ENCODE measurements at regions not wholly inside any gene's neighbourhood (a gene's known extent, or its start where the extent isn't known, plus 50 kb on each side); places are given as distances from the start of the nearest gene placed in this dataset.

DNA sequence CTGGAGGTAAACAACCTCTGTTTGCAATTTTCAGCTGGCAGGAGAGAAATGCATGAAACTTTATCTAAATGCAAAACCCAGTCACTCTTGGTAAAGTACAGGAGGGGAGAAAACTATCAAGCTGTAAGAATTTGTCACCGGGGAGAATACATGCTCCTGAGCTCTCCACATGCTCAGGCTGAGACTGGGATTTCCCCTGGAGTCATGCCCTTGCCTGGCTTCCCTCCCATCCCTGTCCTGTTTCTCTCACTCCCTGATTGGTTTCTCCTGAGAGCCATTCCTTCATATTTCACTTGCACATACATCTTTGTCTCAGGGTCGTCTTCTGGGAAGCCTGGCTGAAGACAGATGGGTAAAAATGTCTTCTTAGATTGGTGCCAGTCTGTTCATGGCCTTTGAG is 52.9 kb upstream of the SPATS2L start:
- Histone ChIP-seq H3K27ac (ENCODE audit: insufficient read depth, low read depth, low read length) (no peak overlapping the region), H3K36me3 (ENCODE audit: control insufficient read depth in 2 of 2, extremely low read depth in 1 of 2, insufficient read depth in 2 of 2, low read length in 2 of 2) (no peaks in the 10 kb centered on the region), H2AFZ (ENCODE audit: low read depth, low read length) (no peak overlapping the region), H3K9me3 (replicated peaks; ENCODE audit: control insufficient read depth, insufficient read depth, low read length) (no peaks in the 10 kb centered on the region), H3K4me2 (ENCODE audit: insufficient read depth, low read length) (no peak overlapping the region), H3K9me1 (replicated peaks; ENCODE audit: control insufficient read depth, extremely low read depth, insufficient read depth, low read length) (no peaks in the 10 kb centered on the region), H3K27me3 (ENCODE audit: control insufficient read depth in 2 of 2, insufficient read depth in 2 of 2, low read length in 2 of 2) (peaks cover 5 to 7% of the 10 kb centered on the region in 2 experiments), H3K4me3 (replicated peaks in 1 of 3; ENCODE audit: insufficient read depth in 1 of 3, low read depth in 1 of 3, low read length in 3 of 3) (no peak overlapping the region), H3K79me2 (ENCODE audit: control insufficient read depth, insufficient read depth, low read length) (no peaks in the 10 kb centered on the region), H3K4me1 (ENCODE audit: control insufficient read depth, extremely low read depth, insufficient read depth, low read length) (no peaks in the 10 kb centered on the region), H3K9ac (replicated peaks; ENCODE audit: extremely low read depth, insufficient read depth, low read length) (no peak overlapping the region), H4K20me1 (replicated peaks; ENCODE audit: control insufficient read depth, extremely low read depth, insufficient read depth, low read length) (no peaks in the 10 kb centered on the region)
- FAIRE-seq (no peak), DNase-seq (ENCODE audit: low read depth, low spot score) (no peak)
- BruUV-seq (replicated peaks), result no TSS peak
- dilution Hi-C loops (cut with MboI; ENCODE audit: extremely low pct_ligation_motif_present, low sequenced_read_pairs), result no loop called here
- ChIA-PET POLR2A (no interaction called here), CTCF (interaction anchor here (1.3 kb wide), 1 partner anchor 15 kb away, joined by 3 read pairs; no protein-coding TSS in a partner anchor)
- intact Hi-C loops (cut with micrococcal nuclease), result no loop called here
- TF ChIP-seq MAX (IDR thresholded peaks at IDR 0.05; ENCODE audit: insufficient read depth, insufficient read length), result no peak

DNA sequence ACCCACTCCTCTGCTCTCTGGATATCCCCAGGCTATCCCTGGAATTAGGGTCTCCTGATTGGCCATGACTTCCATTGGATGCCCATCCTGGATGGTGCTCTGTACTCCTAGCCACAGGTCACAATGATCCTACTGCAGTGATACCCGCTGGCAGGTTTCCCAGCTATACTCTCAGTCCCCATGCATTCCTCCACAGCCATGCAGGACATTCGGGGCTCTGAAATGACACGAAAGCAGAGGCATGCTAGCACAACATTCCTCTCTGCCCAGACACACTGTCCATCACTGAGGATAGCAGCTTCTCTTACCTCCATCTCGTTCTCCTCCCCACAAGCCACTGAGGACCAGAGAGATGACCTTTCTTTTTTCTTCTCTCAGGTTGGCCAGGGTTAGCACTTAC is 51.7 kb upstream of the SPATS2L start:
- Histone ChIP-seq H3K9ac (replicated peaks; ENCODE audit: extremely low read depth, insufficient read depth, low read length) (no peak overlapping the region), H3K36me3 (ENCODE audit: control insufficient read depth in 2 of 2, extremely low read depth in 1 of 2, insufficient read depth in 2 of 2, low read length in 2 of 2) (no peaks in the 10 kb centered on the region), H3K27me3 (ENCODE audit: control insufficient read depth in 2 of 2, insufficient read depth in 2 of 2, low read length in 2 of 2) (peaks cover 7 to 10% of the 10 kb centered on the region in 2 experiments), H2AFZ (ENCODE audit: low read depth, low read length) (no peak overlapping the region), H3K4me3 (replicated peaks in 1 of 3; ENCODE audit: insufficient read depth in 1 of 3, low read depth in 1 of 3, low read length in 3 of 3) (no peak overlapping the region), H3K4me1 (ENCODE audit: control insufficient read depth, extremely low read depth, insufficient read depth, low read length) (no peaks in the 10 kb centered on the region), H3K4me2 (ENCODE audit: insufficient read depth, low read length) (no peak overlapping the region), H4K20me1 (replicated peaks; ENCODE audit: control insufficient read depth, extremely low read depth, insufficient read depth, low read length) (no peaks in the 10 kb centered on the region), H3K27ac (ENCODE audit: insufficient read depth, low read depth, low read length) (no peak overlapping the region), H3K9me1 (replicated peaks; ENCODE audit: control insufficient read depth, extremely low read depth, insufficient read depth, low read length) (no peaks in the 10 kb centered on the region), H3K79me2 (ENCODE audit: control insufficient read depth, insufficient read depth, low read length) (no peaks in the 10 kb centered on the region), H3K9me3 (replicated peaks; ENCODE audit: control insufficient read depth, insufficient read depth, low read length) (no peaks in the 10 kb centered on the region)
- TF ChIP-seq JUN (IDR thresholded peaks at IDR 0.05; ENCODE audit: borderline replicate concordance, insufficient read depth, insufficient read length, low read depth) (no peak), POLR2A (IDR thresholded peaks at IDR 0.05; ENCODE audit: low read depth, low read length) (no peak), POLR2AphosphoS5 (IDR thresholded peaks at IDR 0.05; ENCODE audit: insufficient read depth, low read depth, low read length) (no peak), MYC (IDR thresholded peaks at IDR 0.05; ENCODE audit: low read depth, low read length) (no peak), MAX (IDR thresholded peaks at IDR 0.05; ENCODE audit: insufficient read depth, insufficient read length) (no peak), EZH2 (IDR thresholded peaks at IDR 0.05; ENCODE audit: borderline replicate concordance, low read depth, low read length, severe bottlenecking) (no peak), GATA2 (IDR thresholded peaks at IDR 0.05; ENCODE audit: insufficient read depth, insufficient read length, low read depth, low read length) (no peak)
- TF ChIP-seq, protein P1, sequence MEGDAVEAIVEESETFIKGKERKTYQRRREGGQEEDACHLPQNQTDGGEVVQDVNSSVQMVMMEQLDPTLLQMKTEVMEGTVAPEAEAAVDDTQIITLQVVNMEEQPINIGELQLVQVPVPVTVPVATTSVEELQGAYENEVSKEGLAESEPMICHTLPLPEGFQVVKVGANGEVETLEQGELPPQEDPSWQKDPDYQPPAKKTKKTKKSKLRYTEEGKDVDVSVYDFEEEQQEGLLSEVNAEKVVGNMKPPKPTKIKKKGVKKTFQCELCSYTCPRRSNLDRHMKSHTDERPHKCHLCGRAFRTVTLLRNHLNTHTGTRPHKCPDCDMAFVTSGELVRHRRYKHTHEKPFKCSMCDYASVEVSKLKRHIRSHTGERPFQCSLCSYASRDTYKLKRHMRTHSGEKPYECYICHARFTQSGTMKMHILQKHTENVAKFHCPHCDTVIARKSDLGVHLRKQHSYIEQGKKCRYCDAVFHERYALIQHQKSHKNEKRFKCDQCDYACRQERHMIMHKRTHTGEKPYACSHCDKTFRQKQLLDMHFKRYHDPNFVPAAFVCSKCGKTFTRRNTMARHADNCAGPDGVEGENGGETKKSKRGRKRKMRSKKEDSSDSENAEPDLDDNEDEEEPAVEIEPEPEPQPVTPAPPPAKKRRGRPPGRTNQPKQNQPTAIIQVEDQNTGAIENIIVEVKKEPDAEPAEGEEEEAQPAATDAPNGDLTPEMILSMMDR (IDR thresholded peaks at IDR 0.05; ENCODE audit: extremely low read depth in 1 of 2, insufficient read depth in 1 of 2, low read depth in 1 of 2, low read length in 2 of 2), result no peak
- dilution Hi-C loops (cut with MboI; ENCODE audit: extremely low pct_ligation_motif_present, low sequenced_read_pairs), result no loop called here
- intact Hi-C loops (cut with micrococcal nuclease), result no loop called here
- BruUV-seq (replicated peaks), result no TSS peak
- DNase-seq (ENCODE audit: low read depth, low spot score) (no peak), FAIRE-seq (no peak)
- CTCF ChIA-PET, result interaction anchor here (1.3 kb wide), 1 partner anchor 14 kb away, joined by 3 read pairs; no protein-coding TSS in a partner anchor
- POLR2A ChIA-PET, result no interaction called here

Data from endothelial cell of umbilical vein (primary cell).